Pancreas (tissue), 10 donors: ENCODE measurements at regions not wholly inside any gene's neighbourhood (a gene's known extent, or its start where the extent isn't known, plus 50 kb on each side); places are given as distances from the start of the nearest gene placed in this dataset.

Source experiments
- ATAC-seq, 4 donors: fragments of 200-7000 bp; cut with Tn5 transposase; one replicate each; pipeline versions ENCODE4 v1.8.0 to v1.9.1; 2020; ENCODE audit warnings: mild to moderate bottlenecking in 4 of 4, moderate library complexity in 4 of 4
- DNase-seq, 6 donors: peaks; one replicate each; pipeline ENCODE4 v3.0.0-alpha.2; 2020
- FAIRE-seq: peaks from 2 replicates; lab custom pipeline; 2012; peaks lifted over from hg19 to GRCh38; lab: Jason Lieb, UNC
- H3K27ac ChIP-seq, 4 donors: fragments of 200-600 bp; sonication (generic); 1 replicate in 3 of 4; 2 replicates in 1 of 4; pipeline versions ENCODE4 v1.5.0 to v1.8.0; 2020
- H3K27me3 ChIP-seq, 4 donors: fragments of 200-600 bp; one replicate each; pipeline ENCODE4 v1.8.0; 2021
- H3K36me3 ChIP-seq, 3 donors: fragments of 200-600 bp; sonication (generic) in 1 of 3; one replicate each; pipeline versions ENCODE4 v1.5.0 to v1.8.0; 2020 to 2021
- H3K4me1 ChIP-seq, 3 donors: fragments of 200-600 bp; one replicate each; pipeline ENCODE4 v1.8.0; 2021
- H3K4me3 ChIP-seq, 4 donors: fragments of 200-600 bp; sonication (generic) in 2 of 4; one replicate each; pipeline versions ENCODE4 v1.5.0 to v1.8.0; 2020 to 2021
- H3K9me3 ChIP-seq, 4 donors: fragments of 200-600 bp; one replicate each; pipeline ENCODE4 v1.8.0; 2021
- WGBS, 2 donors: extraction: QIAGEN DNeasy Blood & Tissue Kit; methylation state at CpG; one replicate each; pipeline ENCODE4 v1.1.7; 2013; 5-methylcytosine and 5-hydroxymethylcytosine counted together
- intact Hi-C, 3 donors: fragments of 100-400 bp; cut with DNase I; formaldehyde crosslinking; loops; one replicate each; pipeline versions ENCODE4 v1.11.1 to v1.14.2; 2022
- TF ChIP-seq, protein P1 (sequence below), 4 donors: fragments of 200-600 bp; sonication (generic) in 3 of 4; IDR thresholded peaks; one replicate each; pipeline versions ENCODE4 v1.5.0 to v1.8.0; 2021; ENCODE audit warnings: antibody characterized with exemption in 4 of 4
- donor health status: healthy with polysubstance abuse.
- donor health status: DM: no; HTN: no; CAD: no; lungs with moderate emphysema.
- donor health status: DM: no; HTN: no; CAD: no.
- donor health status: control.
- donor health status: control.
- donor health status: Bipolar disorder and iron deficiency.
- donor health status: DM: yes; HTN: yes; CAD: no.
- donor health status: DM: no; HTN: no; CAD: no.
- donor health status: DM: no; HTN: no; CAD: no.
- donor health status: DM: yes; HTN: yes; CAD: no.

DNA sequence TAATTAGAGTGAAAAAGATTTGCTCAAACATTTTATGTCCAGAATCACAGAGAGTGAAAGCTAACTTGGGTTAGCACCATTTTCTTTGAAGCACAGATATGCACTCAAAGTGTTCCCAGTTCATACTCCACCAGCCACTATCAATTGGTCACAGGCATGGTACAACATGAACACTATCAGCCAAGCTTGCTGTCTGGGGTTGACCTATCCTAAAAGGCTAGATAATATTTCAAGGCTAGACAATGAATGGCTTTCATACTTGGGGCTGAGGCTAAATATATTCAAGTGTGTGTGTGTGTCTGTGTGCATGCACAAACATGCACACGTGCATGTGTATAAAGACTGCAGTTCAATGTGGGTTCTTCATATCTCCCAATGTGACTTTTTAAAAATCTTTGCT is 783.0 kb upstream of the GJE1 start:
- no peaks in the 10 kb centered on the region for H3K9me3 ChIP-seq
- no peaks in the 10 kb centered on the region for H3K27me3 ChIP-seq
- TF ChIP-seq, protein P1, sequence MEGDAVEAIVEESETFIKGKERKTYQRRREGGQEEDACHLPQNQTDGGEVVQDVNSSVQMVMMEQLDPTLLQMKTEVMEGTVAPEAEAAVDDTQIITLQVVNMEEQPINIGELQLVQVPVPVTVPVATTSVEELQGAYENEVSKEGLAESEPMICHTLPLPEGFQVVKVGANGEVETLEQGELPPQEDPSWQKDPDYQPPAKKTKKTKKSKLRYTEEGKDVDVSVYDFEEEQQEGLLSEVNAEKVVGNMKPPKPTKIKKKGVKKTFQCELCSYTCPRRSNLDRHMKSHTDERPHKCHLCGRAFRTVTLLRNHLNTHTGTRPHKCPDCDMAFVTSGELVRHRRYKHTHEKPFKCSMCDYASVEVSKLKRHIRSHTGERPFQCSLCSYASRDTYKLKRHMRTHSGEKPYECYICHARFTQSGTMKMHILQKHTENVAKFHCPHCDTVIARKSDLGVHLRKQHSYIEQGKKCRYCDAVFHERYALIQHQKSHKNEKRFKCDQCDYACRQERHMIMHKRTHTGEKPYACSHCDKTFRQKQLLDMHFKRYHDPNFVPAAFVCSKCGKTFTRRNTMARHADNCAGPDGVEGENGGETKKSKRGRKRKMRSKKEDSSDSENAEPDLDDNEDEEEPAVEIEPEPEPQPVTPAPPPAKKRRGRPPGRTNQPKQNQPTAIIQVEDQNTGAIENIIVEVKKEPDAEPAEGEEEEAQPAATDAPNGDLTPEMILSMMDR (IDR thresholded peaks at IDR 0.05) = no peak
- DNase-seq = no peak
- no peak for FAIRE-seq
- ATAC-seq = no peak
- intact Hi-C loops = no loop called here
- H3K36me3 ChIP-seq = no peaks in the 10 kb centered on the region
- no peak overlapping the region for H3K27ac ChIP-seq
- H3K4me1 ChIP-seq = no peaks in the 10 kb centered on the region
- WGBS, 2 donors = 67 to 92% methylated on average over 1 of the region's 1 CpG
- no peak overlapping the region for H3K4me3 ChIP-seq

DNA sequence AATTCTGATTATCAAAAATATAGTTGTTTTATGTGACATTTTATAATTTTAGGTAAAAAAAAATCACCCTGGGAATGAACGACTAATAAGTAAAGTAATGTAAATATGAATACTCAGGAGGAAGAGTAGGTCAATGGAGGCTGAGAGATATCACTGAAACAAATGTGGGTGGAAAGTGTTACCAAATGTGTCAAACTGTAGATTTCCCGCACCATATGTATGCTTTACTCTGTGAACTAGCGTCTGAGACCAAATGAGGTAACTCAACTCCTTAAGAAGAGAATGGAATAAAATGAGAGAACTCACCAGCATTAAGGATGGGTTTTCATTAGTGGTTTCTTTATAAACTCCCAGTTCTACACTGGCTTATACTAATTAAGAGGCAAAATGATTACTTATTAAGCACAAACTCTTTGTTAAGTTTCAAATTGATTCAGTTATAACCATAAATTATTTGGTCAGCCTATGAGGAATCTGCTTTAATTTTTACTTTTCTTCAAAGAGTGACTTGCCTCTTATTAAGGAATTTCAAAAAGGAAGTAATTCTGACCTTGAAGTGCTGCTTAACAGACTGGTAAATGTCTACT is 784.7 kb upstream of the GJE1 start:
- ATAC-seq = no peak
- WGBS, 2 donors = 49 to 56% methylated on average over 3 of the region's 3 CpGs

DNA sequence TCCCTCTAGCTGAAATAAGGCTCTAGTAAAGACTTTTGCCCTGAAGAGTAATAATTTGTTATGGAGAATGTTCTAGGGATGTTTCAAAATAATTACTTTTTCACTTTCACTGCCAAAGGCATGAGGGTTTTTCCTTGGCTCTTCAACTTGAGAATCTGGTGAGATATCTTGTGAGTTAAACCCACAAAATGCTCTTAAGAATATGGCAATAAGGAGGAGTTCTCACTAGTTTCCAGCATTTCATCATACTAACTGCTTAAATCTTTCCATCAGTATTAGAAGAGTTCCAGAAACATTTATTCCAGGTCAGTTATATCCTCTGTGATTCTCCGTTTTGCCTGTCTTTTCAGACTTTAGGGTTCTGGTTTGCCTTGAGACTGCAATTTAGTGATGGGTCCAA is 785.6 kb upstream of the GJE1 start:
- Histone ChIP-seq H3K4me1 (no peaks in the 10 kb centered on the region), H3K4me3 (no peak overlapping the region), H3K36me3 (no peaks in the 10 kb centered on the region), H3K27me3 (no peaks in the 10 kb centered on the region), H3K27ac (no peak overlapping the region), H3K9me3 (no peaks in the 10 kb centered on the region)
- intact Hi-C loops = no loop called here
- ATAC-seq (no peak), FAIRE-seq (no peak), DNase-seq (no peak)
- 58 to 68% methylated on average over 1 of the region's 1 CpG for WGBS, 2 donors
- TF ChIP-seq, protein P1 (IDR thresholded peaks at IDR 0.05) = no peak

More for the DNA sequence above, 784.7 kb upstream of the GJE1 start:
- no peak for DNase-seq
- intact Hi-C loops = no loop called here
- Histone ChIP-seq H3K27ac (no peak overlapping the region), H3K36me3 (no peaks in the 10 kb centered on the region), H3K27me3 (no peaks in the 10 kb centered on the region), H3K4me3 (no peak overlapping the region), H3K4me1 (no peaks in the 10 kb centered on the region), H3K9me3 (no peaks in the 10 kb centered on the region)
- FAIRE-seq = no peak
- TF ChIP-seq, protein P1 (IDR thresholded peaks at IDR 0.05) = no peak

DNA sequence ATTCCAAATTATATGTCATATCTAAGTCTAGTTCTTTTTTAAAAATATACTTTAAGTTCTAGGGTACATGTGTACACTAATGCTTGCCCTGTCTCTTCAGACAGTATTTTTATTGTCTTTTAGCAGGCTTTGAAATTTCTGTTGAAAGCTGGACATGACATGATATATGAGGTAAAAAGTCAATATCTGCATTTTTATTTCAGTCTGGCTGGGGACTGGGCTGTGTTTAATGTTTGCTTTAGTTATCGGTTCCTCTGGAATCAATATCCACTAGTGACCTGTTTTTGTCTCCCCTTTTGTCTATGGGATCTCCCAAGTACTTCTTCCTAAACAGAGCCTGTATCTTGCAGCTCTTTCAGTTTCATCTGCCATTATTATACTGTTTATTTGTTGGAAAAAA is 786.2 kb upstream of the GJE1 start:
- 14 to 17% methylated on average over 1 of the region's 1 CpG for WGBS, 2 donors
- no peaks in the 10 kb centered on the region for H3K27me3 ChIP-seq
- FAIRE-seq = no peak

DNA sequence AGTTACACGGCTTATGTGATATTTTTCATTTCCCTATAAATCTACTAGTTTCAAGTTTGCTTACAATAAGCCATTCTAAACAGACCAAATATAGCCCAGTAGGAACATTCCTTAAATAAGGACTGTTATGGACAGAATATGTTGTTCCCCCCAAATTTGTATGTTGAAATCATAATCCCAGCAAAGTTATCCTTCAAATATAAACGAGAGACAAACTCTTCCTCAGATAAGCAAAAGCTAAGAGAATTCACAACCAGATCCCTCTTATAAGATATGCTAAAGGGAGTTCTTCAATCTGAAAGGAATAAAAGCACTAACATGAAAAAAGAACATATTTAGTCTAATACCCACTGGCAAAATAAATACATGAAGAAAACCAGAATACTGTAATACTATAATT is 795.5 kb upstream of the GJE1 start:
- 51 to 67% methylated on average over 2 of the region's 2 CpGs for WGBS, 2 donors
- no peak for DNase-seq
- Histone ChIP-seq H3K36me3 (no peaks in the 10 kb centered on the region), H3K27ac (no peak overlapping the region), H3K4me1 (peaks cover 0 to 4% (median 0%) of the 10 kb centered on the region in 3 donors), H3K27me3 (no peaks in the 10 kb centered on the region), H3K4me3 (no peak overlapping the region), H3K9me3 (no peaks in the 10 kb centered on the region)
- ATAC-seq = no peak
- TF ChIP-seq, protein P1 (IDR thresholded peaks at IDR 0.05) = no peak
- FAIRE-seq = no peak
- intact Hi-C loops = no loop called here

More for the DNA sequence above, 786.2 kb upstream of the GJE1 start:
- Histone ChIP-seq H3K9me3 (no peaks in the 10 kb centered on the region), H3K27ac (no peak overlapping the region), H3K36me3 (no peaks in the 10 kb centered on the region), H3K4me1 (no peaks in the 10 kb centered on the region), H3K4me3 (no peak overlapping the region)
- TF ChIP-seq, protein P1 (IDR thresholded peaks at IDR 0.05) = no peak
- ATAC-seq (no peak), DNase-seq (no peak)
- intact Hi-C loops = no loop called here
